ENCODE measurements at regions not wholly inside any gene's neighbourhood (a gene's known extent, or its start where the extent isn't known, plus 50 kb on each side); places are given as distances from the start of the nearest gene placed in this dataset.

DNA sequence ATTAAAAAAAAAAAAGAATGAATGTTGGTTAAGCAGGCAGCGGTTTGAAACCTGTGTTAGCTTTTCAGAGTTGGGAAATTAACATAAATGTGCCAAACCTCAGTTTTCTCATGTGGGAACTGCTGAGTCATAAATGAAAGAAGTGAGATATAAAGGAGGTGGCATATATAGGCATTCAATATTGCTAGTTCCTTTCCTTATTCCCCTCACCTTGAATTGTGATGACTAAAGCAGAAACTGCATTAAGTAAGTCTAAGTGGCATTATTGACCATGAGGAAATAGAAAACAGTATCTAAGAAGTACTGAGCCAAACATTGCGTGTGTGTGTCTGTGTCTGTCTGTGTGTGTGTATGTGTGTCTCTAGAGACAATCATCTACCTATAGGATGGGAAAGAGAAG is 691.2 kb downstream of the TLR4 start:
- TF ChIP-seq ZNF274 (IDR thresholded peaks at IDR 0.05; ENCODE audit: low read depth, low read length) (no peak), YY1 (IDR thresholded peaks at IDR 0.05; ENCODE audit: insufficient read depth, insufficient read length) (no peak)
